A549 (cell line): ENCODE measurements at regions not wholly inside any gene's neighbourhood (a gene's known extent, or its start where the extent isn't known, plus 50 kb on each side); places are given as distances from the start of the nearest gene placed in this dataset.
"Not testable (repeated sequence)": the region's sequence is repeated elsewhere in the genome, so short reads cannot be mapped to it uniquely, and the experiment has no call there.

Source experiments
- CHD2 ChIP-seq: fragments of 150-350 bp; IDR thresholded peaks from 2 replicates; pipeline ENCODE4 v1.6.1; 2014; ENCODE audit warnings: low read length; ENCODE audit not compliant: partially characterized antibody
- HEYL ChIP-seq: fragments of 250-450 bp; sonication (Bioruptor Pico); IDR thresholded peaks from 2 replicates; pipeline ENCODE4 v1.8.0; 2021; ENCODE audit warnings: mild to moderate bottlenecking, moderate library complexity
- NR3C1 ChIP-seq: fragments of >200 bp; sonication (Bioruptor Twin); formaldehyde crosslinking; IDR thresholded peaks from 3 replicates; pipeline ENCODE4 v1.6.1; 2017
- RAD21 ChIP-seq, 2 experiments: fragments of >200 bp in 1 of 2; sonication (Bioruptor Twin) in 1 of 2; formaldehyde crosslinking in 1 of 2; IDR thresholded peaks in 1 of 2; conservative IDR thresholded peaks in 1 of 2; 2 replicates in 1 of 2; 3 replicates in 1 of 2; pipeline ENCODE4 v1.6.1; 2012 to 2018; ENCODE audit warnings: inconsistent platforms in 1 of 2
- TF ChIP-seq, protein P1 (sequence below): fragments of >200 bp; sonication (Bioruptor Twin); formaldehyde crosslinking; IDR thresholded peaks from 3 replicates; pipeline ENCODE4 v1.5.1; 2016
- TF ChIP-seq, protein P2 (sequence below): IDR thresholded peaks from 2 replicates; pipeline ENCODE4 v1.6.1; 2012

DNA sequence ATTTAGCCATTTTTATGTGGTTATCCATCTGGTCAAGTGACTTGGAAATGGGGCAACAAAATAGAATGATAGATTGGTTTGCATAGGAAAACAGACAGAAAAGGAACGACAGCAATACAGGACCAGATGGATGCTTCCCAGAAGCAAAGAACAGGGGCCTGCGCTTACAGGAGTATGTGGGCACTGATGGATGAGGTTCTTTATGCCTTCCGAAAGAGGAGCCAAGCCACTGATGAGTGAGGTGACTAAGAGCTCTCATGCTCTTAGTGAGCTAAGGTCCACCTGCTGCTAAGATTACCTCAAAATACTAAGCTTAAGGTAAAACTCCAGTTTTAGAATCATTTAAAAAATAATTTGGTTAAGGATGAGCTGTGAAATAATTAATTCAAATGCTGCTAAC lies 247.4 kb upstream of the FAM240B start:
- TF ChIP-seq CHD2; RAD21 (conservative IDR thresholded peaks at IDR 0.05 in 1 of 2, IDR thresholded peaks at IDR 0.05 in 1 of 2); NR3C1; HEYL (CRISPR knock-in tag): not testable (repeated sequence)
- TF ChIP-seq, protein P1, sequence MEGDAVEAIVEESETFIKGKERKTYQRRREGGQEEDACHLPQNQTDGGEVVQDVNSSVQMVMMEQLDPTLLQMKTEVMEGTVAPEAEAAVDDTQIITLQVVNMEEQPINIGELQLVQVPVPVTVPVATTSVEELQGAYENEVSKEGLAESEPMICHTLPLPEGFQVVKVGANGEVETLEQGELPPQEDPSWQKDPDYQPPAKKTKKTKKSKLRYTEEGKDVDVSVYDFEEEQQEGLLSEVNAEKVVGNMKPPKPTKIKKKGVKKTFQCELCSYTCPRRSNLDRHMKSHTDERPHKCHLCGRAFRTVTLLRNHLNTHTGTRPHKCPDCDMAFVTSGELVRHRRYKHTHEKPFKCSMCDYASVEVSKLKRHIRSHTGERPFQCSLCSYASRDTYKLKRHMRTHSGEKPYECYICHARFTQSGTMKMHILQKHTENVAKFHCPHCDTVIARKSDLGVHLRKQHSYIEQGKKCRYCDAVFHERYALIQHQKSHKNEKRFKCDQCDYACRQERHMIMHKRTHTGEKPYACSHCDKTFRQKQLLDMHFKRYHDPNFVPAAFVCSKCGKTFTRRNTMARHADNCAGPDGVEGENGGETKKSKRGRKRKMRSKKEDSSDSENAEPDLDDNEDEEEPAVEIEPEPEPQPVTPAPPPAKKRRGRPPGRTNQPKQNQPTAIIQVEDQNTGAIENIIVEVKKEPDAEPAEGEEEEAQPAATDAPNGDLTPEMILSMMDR: not testable (repeated sequence)
- TF ChIP-seq, protein P2, sequence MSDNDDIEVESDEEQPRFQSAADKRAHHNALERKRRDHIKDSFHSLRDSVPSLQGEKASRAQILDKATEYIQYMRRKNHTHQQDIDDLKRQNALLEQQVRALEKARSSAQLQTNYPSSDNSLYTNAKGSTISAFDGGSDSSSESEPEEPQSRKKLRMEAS: not testable (repeated sequence)
